ENCODE measurements at regions not wholly inside any gene's neighbourhood (a gene's known extent, or its start where the extent isn't known, plus 50 kb on each side); places are given as distances from the start of the nearest gene placed in this dataset.
"Not testable (repeated sequence)": the region's sequence is repeated elsewhere in the genome, so short reads cannot be mapped to it uniquely, and the experiment has no call there.

GRCh38 chr15:93811305-93811704 lies 420.1 kb upstream of the MCTP2 start:
- no peak for DNase-seq

GRCh38 chr15:93809516-93809915 lies 421.8 kb upstream of the MCTP2 start:
- DNase-seq: no peak

GRCh38 chr15:93803421-93804152 lies 427.8 kb upstream of the MCTP2 start:
- no peak for DNase-seq

DNA sequence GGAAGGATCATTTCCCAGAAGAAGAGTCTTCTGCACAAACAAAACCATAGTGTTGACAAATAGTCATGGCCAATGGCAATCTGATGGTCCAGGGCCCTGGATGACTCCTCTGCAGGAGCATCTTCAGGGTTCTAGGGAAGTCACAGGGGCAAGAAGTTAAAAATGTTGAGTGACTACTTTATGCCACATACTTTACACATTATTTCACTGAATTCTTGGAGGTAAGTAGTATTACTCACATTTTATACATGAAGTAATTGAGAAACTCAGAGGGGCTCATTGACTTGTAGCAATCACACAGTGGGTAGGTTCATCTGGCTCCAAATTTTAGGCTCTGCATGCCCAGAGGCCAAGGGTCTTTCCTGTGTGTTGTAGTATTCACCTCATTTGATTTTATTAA lies 430.2 kb upstream of the MCTP2 start:
- no peak for DNase-seq

DNA sequence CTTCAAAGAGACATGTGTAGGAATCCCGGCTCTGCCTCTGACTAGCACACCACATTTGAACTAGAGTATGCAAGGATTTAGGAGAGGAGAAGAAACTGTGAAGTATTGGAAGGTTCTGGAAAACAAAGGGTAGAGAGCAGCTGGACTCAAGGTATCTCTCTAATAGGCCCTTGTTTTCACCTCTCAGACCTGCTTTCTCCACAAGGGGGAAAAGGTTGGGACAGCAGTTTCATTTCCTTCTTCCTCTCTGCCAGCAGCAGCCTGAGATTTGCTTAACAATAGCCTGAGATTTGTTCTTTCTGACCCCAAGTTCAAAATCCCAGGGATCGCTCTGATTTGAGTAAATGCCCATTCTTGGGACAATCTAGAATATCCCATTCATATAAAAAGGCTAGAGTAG lies 430.6 kb upstream of the MCTP2 start:
- no peak for DNase-seq

- DNase-seq: no peak
Observed at GRCh38 chr15:93789441-93789840, 441.9 kb upstream of the MCTP2 start.

- no peak for DNase-seq
Observed at GRCh38 chr15:93780073-93780472, 451.3 kb upstream of the MCTP2 start.

DNA sequence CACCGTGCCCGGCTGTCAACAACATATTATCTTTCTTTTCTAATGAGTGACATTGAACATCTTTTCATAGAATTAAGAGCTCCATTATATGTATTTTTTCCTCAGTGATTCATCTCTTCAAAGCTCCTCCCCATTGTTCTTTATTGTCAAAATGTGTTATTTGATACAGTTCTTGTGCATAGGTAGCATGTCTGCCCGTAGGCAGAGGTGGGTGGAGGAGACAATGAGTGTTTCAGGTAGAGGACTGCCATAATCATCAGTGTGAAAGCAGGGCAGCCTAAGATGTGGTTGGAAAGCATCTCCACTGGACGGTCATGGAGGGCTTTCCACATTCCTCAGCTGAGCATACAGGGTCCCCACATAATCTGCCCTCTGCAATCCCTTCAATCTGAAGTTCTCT lies 452.0 kb upstream of the MCTP2 start:
- DNase-seq: no peak

- no peak for DNase-seq
Observed at GRCh38 chr15:93771196-93772030, 459.9 kb upstream of the MCTP2 start.

- DNase-seq: no peak
Observed at GRCh38 chr15:93770788-93771187, 460.6 kb upstream of the MCTP2 start.

GRCh38 chr15:93762036-93762435 lies 469.3 kb upstream of the MCTP2 start:
- DNase-seq: no peak

- DNase-seq: no peak
Observed at GRCh38 chr15:93759629-93760028, 471.7 kb upstream of the MCTP2 start.

- DNase-seq: no peak
Observed at GRCh38 chr15:93758824-93759223, 472.5 kb upstream of the MCTP2 start.

- DNase-seq: no peak
Observed at GRCh38 chr15:93748710-93749109, 482.7 kb upstream of the MCTP2 start.

DNA sequence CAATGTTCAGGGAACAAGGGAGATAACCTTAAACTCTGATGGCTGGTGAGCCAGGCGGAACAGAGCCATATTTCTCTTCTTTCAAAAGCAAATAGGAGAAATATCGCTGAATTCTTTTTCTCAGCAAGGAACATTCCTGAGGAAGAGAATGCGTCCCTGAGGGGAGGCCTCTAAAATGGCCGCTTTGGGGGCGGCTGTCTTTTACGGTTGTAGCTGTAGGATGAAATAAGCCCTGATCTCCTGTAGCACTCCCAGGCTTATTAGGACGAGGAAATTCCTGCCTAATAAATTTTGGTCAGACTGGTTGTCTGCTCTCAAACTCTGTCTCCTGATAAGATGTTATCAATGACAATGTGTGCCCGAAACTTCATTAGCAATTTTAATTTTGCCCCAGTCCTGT lies 496.4 kb upstream of the MCTP2 start:
- DNase-seq: not testable (repeated sequence)

- DNase-seq: no peak
Observed at GRCh38 chr15:93730724-93731123, 500.6 kb upstream of the MCTP2 start.

DNA sequence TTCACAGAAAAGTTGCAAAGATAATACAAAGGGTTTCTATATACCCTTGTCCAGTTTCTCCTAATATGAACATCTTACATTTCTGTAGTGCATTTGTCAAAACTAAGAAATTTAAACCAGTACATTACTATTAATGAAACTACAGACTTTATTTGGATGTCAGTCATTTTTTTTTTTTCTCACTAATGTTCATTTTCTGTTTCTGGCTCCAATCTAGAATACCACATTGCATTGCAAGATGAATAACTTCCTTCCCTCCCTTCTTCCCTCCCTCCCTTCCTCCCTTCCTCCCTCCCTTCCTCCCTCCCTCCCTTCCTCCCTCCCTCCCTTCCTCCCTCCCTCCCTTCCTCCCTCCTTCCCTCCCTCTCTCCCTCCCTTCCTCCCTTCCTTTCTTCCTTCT lies 509.2 kb upstream of the MCTP2 start:
- no peak for DNase-seq

- no peak for DNase-seq
Observed at GRCh38 chr15:93720607-93721006, 510.8 kb upstream of the MCTP2 start.

DNA sequence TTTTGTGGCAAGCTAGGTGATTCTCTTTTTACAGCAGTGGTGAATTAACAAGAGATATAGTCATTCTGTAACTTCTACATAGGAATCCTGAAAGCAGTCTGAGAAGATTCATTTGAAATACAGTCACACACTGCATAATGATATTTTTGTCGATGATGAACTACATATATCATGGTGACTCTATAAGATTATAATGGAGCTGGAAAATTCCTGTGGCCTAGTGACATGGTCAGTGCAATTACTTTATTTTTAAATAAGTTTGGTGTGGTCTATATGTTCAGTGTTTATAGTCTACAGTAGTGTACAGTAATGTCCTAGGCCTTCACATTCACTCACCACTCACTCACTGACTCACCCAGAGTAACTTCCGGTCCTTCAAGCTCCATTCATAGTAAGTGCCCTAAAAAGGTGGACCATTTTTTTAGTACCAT lies 511.4 kb upstream of the MCTP2 start:
- no peak for DNase-seq

GRCh38 chr15:93716615-93717231 lies 514.6 kb upstream of the MCTP2 start:
- DNase-seq: no peak

GRCh38 chr15:93709708-93710107 lies 521.7 kb upstream of the MCTP2 start:
- DNase-seq: no peak

DNA sequence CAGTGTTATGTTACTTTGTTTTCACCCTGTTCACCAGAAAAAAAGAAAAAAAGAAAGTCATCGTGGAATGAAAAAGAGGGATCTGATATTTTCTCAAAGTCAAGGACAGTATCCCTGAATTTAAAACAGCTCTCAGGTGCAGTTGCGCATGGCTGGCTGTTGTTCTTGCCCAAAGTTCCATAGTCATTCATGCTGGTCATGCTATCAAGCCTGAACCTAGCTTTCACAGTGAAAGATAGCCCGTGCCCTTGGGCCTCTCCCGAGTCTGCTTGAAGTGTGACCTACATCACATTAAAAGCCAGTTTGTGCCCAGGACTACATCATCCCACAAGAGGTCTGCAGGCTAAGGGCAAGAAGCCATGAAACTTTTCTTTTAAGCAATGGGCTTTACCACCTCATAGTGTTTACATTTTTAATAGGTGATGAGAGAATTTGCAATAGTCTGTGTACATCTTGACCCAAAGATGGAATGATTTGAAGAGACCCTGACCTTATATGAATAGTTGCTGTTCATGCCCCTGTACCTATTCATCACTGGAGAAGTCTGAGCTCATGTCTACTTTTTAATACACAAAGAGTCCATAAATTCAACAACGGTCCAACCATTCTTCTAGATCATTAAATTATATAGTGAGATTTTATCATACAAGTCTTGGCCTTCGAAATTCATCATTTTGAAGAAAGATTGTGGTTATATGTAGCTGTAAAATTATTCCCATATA lies 522.5 kb upstream of the MCTP2 start:
- DNase-seq: no peak

DNA sequence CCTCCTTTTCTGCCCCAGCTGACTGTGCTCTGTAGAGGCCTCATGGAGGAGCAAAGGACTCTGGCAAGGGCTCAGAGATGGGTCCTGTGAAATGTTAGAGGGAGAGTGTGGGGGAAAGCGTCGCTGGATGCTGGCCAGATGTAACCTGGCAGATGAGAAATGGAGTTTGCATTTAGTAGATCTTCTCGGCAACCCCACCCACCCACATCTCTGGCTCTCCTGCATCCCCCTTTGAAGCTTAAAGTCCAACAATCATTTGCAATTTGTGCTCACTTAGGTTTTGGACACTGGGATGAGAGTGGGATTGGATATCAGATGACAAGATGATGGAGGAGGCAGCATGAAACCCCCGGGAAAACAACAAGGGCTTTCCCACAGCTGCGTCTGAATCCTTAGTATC lies 523.6 kb upstream of the MCTP2 start:
- DNase-seq: no peak
